ENCODE measurements at regions not wholly inside any gene's neighbourhood (a gene's known extent, or its start where the extent isn't known, plus 50 kb on each side); places are given as distances from the start of the nearest gene placed in this dataset.

DNA sequence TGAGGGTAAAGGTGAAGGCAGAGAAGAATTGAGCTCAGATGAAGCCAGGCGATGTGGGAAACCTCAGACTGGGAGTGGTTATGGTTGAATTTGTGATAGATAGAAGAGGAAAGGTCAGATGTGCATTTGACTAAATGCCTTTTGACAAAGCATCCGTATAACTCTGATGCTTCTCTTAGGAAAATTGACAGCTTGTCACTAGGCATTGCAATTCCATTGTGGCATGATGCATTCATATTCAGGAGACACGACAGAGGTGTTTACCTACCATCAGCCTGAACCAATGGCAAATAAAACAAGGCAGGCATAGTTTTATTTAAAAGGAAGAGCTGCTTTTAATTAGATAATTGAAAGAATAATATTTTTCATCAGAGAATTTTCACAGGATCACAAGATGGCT lies 325.1 kb upstream of the IGFBP7 start:
- no peak overlapping the region for H2BK12ac ChIP-seq (ENCODE audit: insufficient read length, low read depth, low read length)
- H2BK15ac ChIP-seq (ENCODE audit: low read depth, low read length) = no peak overlapping the region
- no peaks in the 10 kb centered on the region for H3K79me1 ChIP-seq (ENCODE audit: insufficient read depth, low read depth, low read length, poor library complexity, severe bottlenecking)
- TF ChIP-seq, protein P1, sequence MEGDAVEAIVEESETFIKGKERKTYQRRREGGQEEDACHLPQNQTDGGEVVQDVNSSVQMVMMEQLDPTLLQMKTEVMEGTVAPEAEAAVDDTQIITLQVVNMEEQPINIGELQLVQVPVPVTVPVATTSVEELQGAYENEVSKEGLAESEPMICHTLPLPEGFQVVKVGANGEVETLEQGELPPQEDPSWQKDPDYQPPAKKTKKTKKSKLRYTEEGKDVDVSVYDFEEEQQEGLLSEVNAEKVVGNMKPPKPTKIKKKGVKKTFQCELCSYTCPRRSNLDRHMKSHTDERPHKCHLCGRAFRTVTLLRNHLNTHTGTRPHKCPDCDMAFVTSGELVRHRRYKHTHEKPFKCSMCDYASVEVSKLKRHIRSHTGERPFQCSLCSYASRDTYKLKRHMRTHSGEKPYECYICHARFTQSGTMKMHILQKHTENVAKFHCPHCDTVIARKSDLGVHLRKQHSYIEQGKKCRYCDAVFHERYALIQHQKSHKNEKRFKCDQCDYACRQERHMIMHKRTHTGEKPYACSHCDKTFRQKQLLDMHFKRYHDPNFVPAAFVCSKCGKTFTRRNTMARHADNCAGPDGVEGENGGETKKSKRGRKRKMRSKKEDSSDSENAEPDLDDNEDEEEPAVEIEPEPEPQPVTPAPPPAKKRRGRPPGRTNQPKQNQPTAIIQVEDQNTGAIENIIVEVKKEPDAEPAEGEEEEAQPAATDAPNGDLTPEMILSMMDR (conservative IDR thresholded peaks at IDR 0.05) = no peak
- Mint-ChIP-seq H3K4me3 (no peak overlapping the region), H3K36me3 (ENCODE audit: insufficient read depth in 1 of 3, low read depth in 3 of 3) (no peaks in the 10 kb centered on the region), H3K27me3 (ENCODE audit: low read depth) (no peaks in the 10 kb centered on the region), H3K4me1 (no peaks in the 10 kb centered on the region), H3K9me3 (no peaks in the 10 kb centered on the region), H3K27ac (no peak overlapping the region)
- H4K8ac ChIP-seq (replicated peaks; ENCODE audit: insufficient read length, low read depth, low read length) = no peak overlapping the region
- H3K18ac ChIP-seq (ENCODE audit: insufficient read length, low read depth, low read length) = no peak overlapping the region
- no peak overlapping the region for H2AK5ac ChIP-seq (ENCODE audit: insufficient read length, low read length)
- DNase-seq = no peak
- no peaks in the 10 kb centered on the region for H3K4me1 ChIP-seq (ENCODE audit: insufficient read depth, low read length)
- no peak overlapping the region for H4K91ac ChIP-seq (ENCODE audit: insufficient read length, low read depth, low read length)
- no peaks in the 10 kb centered on the region for H3K9me3 ChIP-seq (ENCODE audit: control insufficient read depth, low read depth, low read length)
- no peak overlapping the region for H3K4me2 ChIP-seq (ENCODE audit: insufficient read depth, insufficient read length, low read length)
- no peak overlapping the region for H4K5ac ChIP-seq (ENCODE audit: insufficient read length, low read depth, low read length)
- H3K23me2 ChIP-seq (ENCODE audit: insufficient read length, low read depth, low read length, poor library complexity, severe bottlenecking) = no peaks in the 10 kb centered on the region
- no peaks in the 10 kb centered on the region for H3K27me3 ChIP-seq (ENCODE audit: insufficient read depth, low read length)
- H4K20me1 ChIP-seq (ENCODE audit: control insufficient read depth, insufficient read depth, insufficient read length) = no peaks in the 10 kb centered on the region
- H2BK20ac ChIP-seq (ENCODE audit: low read depth, low read length, poor library complexity, severe bottlenecking) = no peak overlapping the region
- no peak overlapping the region for H2BK120ac ChIP-seq (ENCODE audit: low read depth, low read length, poor library complexity, severe bottlenecking)
- no peak overlapping the region for H3K23ac ChIP-seq (ENCODE audit: insufficient read length, low read depth, low read length)
- H2BK5ac ChIP-seq (ENCODE audit: insufficient read length, low read length) = no peak overlapping the region
- no peak overlapping the region for H3T11ph ChIP-seq (ENCODE audit: low read length)
- no peak overlapping the region for H3K56ac ChIP-seq (ENCODE audit: insufficient read length, low read depth, low read length)
- no CpG with 5 or more reads among the region's 3 CpGs for WGBS (ENCODE audit: extremely low coverage, insufficient read length, low lambda C conversion rate)
- no peak overlapping the region for H3K14ac ChIP-seq (ENCODE audit: insufficient read depth, low read length)
- no peak overlapping the region for H3K27ac ChIP-seq (ENCODE audit: insufficient read length, low read depth, low read length)
- no peak overlapping the region for H3K9ac ChIP-seq (ENCODE audit: extremely low read depth, insufficient read length, low read length)
- H3K79me2 ChIP-seq (ENCODE audit: insufficient read depth, low read length) = no peaks in the 10 kb centered on the region
- no peak overlapping the region for H2AFZ ChIP-seq (ENCODE audit: low read length)
- no peak overlapping the region for H3K4ac ChIP-seq (ENCODE audit: low read depth, low read length)
